WTC11 (cell line): ENCODE measurements at regions not wholly inside any gene's neighbourhood (a gene's known extent, or its start where the extent isn't known, plus 50 kb on each side); places are given as distances from the start of the nearest gene placed in this dataset.

Experiments used
- ATAC-seq: fragments of 200-7000 bp; cut with Tn5 transposase; 2 replicates; pipeline ENCODE4 v1.10.0; 2021; ENCODE audit warnings: mild to moderate bottlenecking, moderate library complexity
- CTCF ChIA-PET: fragments of 300-600 bp; sonication (Branson Sonifier 250); formaldehyde crosslinking; loops from one replicate; lab custom pipeline; 2021; ENCODE audit warnings: antibody characterized with exemption; lab: Charles Lee
- POLR2A ChIA-PET: fragments of 350-600 bp; sonication (Branson Sonifier 250); formaldehyde crosslinking; loops from one replicate; lab custom pipeline; 2021; ENCODE audit warnings: antibody characterized with exemption; lab: Charles Lee
- DNase-seq: peaks from one replicate; pipeline ENCODE4 v3.0.0; 2021; ENCODE audit warnings: low spot score
- H3K27ac Mint-ChIP-seq: 2 replicates; pipeline ENCODE4 v1.8.0; 2021; ENCODE audit warnings: mixed read lengths
- H3K27me3 Mint-ChIP-seq: 2 replicates; pipeline ENCODE4 v1.8.0; 2021; ENCODE audit warnings: low read depth, mild to moderate bottlenecking, moderate library complexity, mixed read lengths
- H3K36me3 Mint-ChIP-seq: 2 replicates; pipeline ENCODE4 v1.8.0; 2021; ENCODE audit warnings: mixed read lengths
- H3K4me1 Mint-ChIP-seq: 2 replicates; pipeline ENCODE4 v1.8.0; 2022; ENCODE audit warnings: mixed read lengths
- H3K4me3 Mint-ChIP-seq: 2 replicates; pipeline ENCODE4 v1.8.0; 2021; ENCODE audit warnings: mild to moderate bottlenecking, moderate library complexity, mixed read lengths
- H3K9me3 Mint-ChIP-seq: 2 replicates; pipeline ENCODE4 v1.8.0; 2021; ENCODE audit warnings: mixed read lengths
- ELF4 ChIP-seq: sonication (generic); formaldehyde crosslinking; IDR thresholded peaks from 2 replicates; pipeline ENCODE4 v1.8.1; 2022; ENCODE audit warnings: low read depth, mild to moderate bottlenecking, moderate library complexity, missing genetic modification reagents
- EMX1 ChIP-seq: fragments of 250-450 bp; sonication (Bioruptor Pico); IDR thresholded peaks from 2 replicates; pipeline ENCODE4 v1.8.0; 2021; ENCODE audit warnings: mild to moderate bottlenecking
- FOXJ3 ChIP-seq: sonication (generic); formaldehyde crosslinking; IDR thresholded peaks from 2 replicates; pipeline ENCODE4 v1.9.0; 2021; ENCODE audit warnings: missing genetic modification reagents, mild to moderate bottlenecking, borderline replicate concordance
- FOXK1 ChIP-seq: sonication (generic); formaldehyde crosslinking; IDR thresholded peaks from 2 replicates; pipeline ENCODE4 v1.8.0; 2022; ENCODE audit warnings: mild to moderate bottlenecking, moderate library complexity, missing genetic modification reagents
- GRHL2 ChIP-seq: fragments of 250-450 bp; sonication (Bioruptor Pico); IDR thresholded peaks from 2 replicates; pipeline ENCODE4 v1.8.0; 2022; ENCODE audit warnings: mild to moderate bottlenecking, moderate library complexity; ENCODE audit not compliant: insufficient replicate concordance, severe bottlenecking
- IRF1 ChIP-seq: sonication (generic); formaldehyde crosslinking; IDR thresholded peaks from 2 replicates; pipeline ENCODE4 v1.8.0; 2023; ENCODE audit warnings: missing genetic modification reagents
- NFYB ChIP-seq: sonication (generic); formaldehyde crosslinking; conservative IDR thresholded peaks from 2 replicates; pipeline ENCODE4 v1.8.0; 2022; ENCODE audit warnings: low read depth, missing genetic modification reagents
- NR2C2 ChIP-seq: sonication (generic); formaldehyde crosslinking; IDR thresholded peaks from 2 replicates; pipeline ENCODE4 v1.8.0; 2022; ENCODE audit warnings: mild to moderate bottlenecking, missing genetic modification reagents
- PRRX2 ChIP-seq: fragments of 250-450 bp; sonication (Bioruptor Pico); IDR thresholded peaks from 2 replicates; pipeline ENCODE4 v1.8.0; 2021; ENCODE audit warnings: mild to moderate bottlenecking
- RORB ChIP-seq: fragments of 250-450 bp; sonication (Bioruptor Pico); IDR thresholded peaks from 2 replicates; pipeline ENCODE4 v1.9.0; 2021; ENCODE audit warnings: mild to moderate bottlenecking
- SOX15 ChIP-seq: fragments of 250-450 bp; sonication (Bioruptor Pico); IDR thresholded peaks from 2 replicates; pipeline ENCODE4 v1.9.0; 2021; ENCODE audit warnings: mild to moderate bottlenecking
- SP1 ChIP-seq: sonication (generic); formaldehyde crosslinking; conservative IDR thresholded peaks from 2 replicates; pipeline ENCODE4 v1.8.1; 2022; ENCODE audit warnings: missing genetic modification reagents
- USF2 ChIP-seq: sonication (generic); formaldehyde crosslinking; IDR thresholded peaks from 2 replicates; pipeline ENCODE4 v1.8.1; 2023; ENCODE audit warnings: mild to moderate bottlenecking, missing genetic modification reagents, moderate library complexity
- ZNF416 ChIP-seq: fragments of 250-450 bp; sonication (Bioruptor Pico); IDR thresholded peaks from 2 replicates; pipeline ENCODE4 v1.9.0; 2021; ENCODE audit warnings: mild to moderate bottlenecking, inconsistent platforms
- ZNF423 ChIP-seq: fragments of 250-450 bp; sonication (Bioruptor Pico); IDR thresholded peaks from 2 replicates; pipeline ENCODE4 v2.1.2; 2022; ENCODE audit warnings: mild to moderate bottlenecking, moderate library complexity
- ZNF671 ChIP-seq: fragments of 250-450 bp; sonication (Bioruptor Pico); IDR thresholded peaks from 2 replicates; pipeline ENCODE4 v1.8.0; 2021; ENCODE audit warnings: mild to moderate bottlenecking
- ZSCAN18 ChIP-seq: fragments of 250-450 bp; sonication (Bioruptor Pico); IDR thresholded peaks from 2 replicates; pipeline ENCODE4 v2.1.2; 2022; ENCODE audit warnings: mild to moderate bottlenecking, moderate library complexity
- TF ChIP-seq, protein P1 (sequence below): fragments of 250-450 bp; sonication (Bioruptor Pico); conservative IDR thresholded peaks from 2 replicates; pipeline ENCODE4 v1.9.0; 2021; ENCODE audit warnings: mild to moderate bottlenecking
- TF ChIP-seq, protein P2 (sequence below): sonication (generic); formaldehyde crosslinking; IDR thresholded peaks from 2 replicates; pipeline ENCODE4 v1.8.0; 2023; ENCODE audit warnings: missing genetic modification reagents, mild to moderate bottlenecking, borderline replicate concordance
- TF ChIP-seq, protein P3 (sequence below): sonication (generic); formaldehyde crosslinking; IDR thresholded peaks from 2 replicates; pipeline ENCODE4 v1.8.1; 2022; ENCODE audit warnings: low read depth, missing genetic modification reagents, borderline replicate concordance
- TF ChIP-seq, protein P4 (sequence below): sonication (generic); formaldehyde crosslinking; IDR thresholded peaks from 2 replicates; pipeline ENCODE4 v1.8.1; 2023; ENCODE audit warnings: mild to moderate bottlenecking, missing genetic modification reagents, moderate library complexity
- TF ChIP-seq, protein P5 (sequence below): sonication (generic); formaldehyde crosslinking; IDR thresholded peaks from 2 replicates; pipeline ENCODE4 v1.8.1; 2022; ENCODE audit warnings: low read depth, mild to moderate bottlenecking, moderate library complexity, missing genetic modification reagents, borderline replicate concordance
- TF ChIP-seq, protein P6 (sequence below): sonication (generic); formaldehyde crosslinking; IDR thresholded peaks from 2 replicates; pipeline ENCODE4 v1.8.0; 2022; ENCODE audit warnings: mild to moderate bottlenecking, missing genetic modification reagents

GRCh38 chr13:78341032-78341431, 262.3 kb downstream of the POU4F1 start (continued):
- TF ChIP-seq FOXJ3 = no peak
- no peak for TF ChIP-seq EMX1 (CRISPR knock-in tag)
- TF ChIP-seq ZSCAN18 (CRISPR knock-in tag) = no peak
- no peak for TF ChIP-seq NR2C2
- TF ChIP-seq, protein P1, sequence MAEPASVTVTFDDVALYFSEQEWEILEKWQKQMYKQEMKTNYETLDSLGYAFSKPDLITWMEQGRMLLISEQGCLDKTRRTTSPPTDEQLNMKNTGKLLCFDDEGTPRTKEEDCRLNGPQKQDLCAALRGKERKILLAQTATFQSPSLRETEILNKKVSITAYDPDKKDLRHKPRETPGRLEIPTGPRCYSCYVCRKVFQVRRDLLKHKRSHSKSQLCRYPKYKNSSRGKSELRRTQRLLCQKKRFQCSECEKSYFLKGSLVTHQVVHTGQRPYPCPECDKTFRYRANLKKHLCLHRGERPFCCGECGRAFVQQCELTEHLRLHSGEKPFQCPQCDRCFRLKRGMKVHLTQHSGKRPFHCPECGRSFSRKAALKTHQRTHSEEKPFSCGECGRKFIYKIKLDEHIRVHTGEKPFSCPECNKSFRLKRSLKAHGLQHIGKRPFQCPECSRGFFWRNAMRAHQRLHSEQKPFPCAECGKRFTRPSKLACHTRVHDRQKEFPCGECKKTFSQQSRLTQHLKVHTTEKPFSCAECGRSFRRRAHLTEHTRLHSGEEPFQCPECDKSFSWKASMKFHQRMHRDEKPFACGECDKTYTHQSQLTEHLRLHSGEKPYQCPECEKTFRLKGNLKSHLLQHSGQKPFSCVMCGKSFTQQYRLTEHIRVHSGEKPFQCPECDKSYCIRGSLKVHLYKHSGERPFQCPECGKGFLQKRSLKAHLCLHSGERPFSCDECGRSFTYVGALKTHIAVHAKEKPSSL (CRISPR knock-in tag) = no peak
- TF ChIP-seq ELF4 (CRISPR knock-in tag) = no peak

GRCh38 chr13:78339927-78340326, 263.4 kb downstream of the POU4F1 start:
- no peak for ATAC-seq
- CTCF ChIA-PET = no interaction called here
- no peaks in the 10 kb centered on the region for H3K27me3 Mint-ChIP-seq

DNA sequence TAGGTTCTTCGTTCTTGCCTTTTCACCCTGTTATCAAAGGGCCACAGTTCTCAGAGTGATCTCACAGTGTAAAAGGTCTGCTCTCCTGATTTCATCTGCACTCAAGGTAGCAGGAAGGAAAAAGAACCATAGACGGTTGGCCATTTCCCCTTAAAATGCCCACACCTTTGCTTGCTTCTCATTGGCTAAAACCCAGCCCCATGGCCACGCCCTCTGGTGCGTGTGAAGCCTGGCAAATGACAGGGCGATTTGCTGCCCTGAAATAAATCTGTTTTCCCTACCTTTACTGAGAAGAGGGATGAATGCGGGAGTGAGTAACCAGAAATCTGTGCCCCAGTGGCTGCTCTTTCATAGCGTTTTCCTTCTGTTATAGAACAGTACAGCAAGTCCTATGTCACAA, 269.3 kb downstream of the POU4F1 start:
- Mint-ChIP-seq H3K4me3 (no peak overlapping the region), H3K27ac (no peak overlapping the region), H3K9me3 (no peaks in the 10 kb centered on the region), H3K27me3 (no peaks in the 10 kb centered on the region), H3K4me1 (peaks cover 5% of the 10 kb centered on the region), H3K36me3 (no peaks in the 10 kb centered on the region)
- DNase-seq (no peak), ATAC-seq (peak; percentile 86)
- ChIA-PET CTCF (no interaction called here), POLR2A (interaction anchor here (0.6 kb wide), 1 partner anchor 9 kb away, joined by 3 read pairs; no protein-coding TSS in a partner anchor)
- TF ChIP-seq EMX1 (CRISPR knock-in tag) (no peak), IRF1 (CRISPR knock-in tag) (no peak), SP1 (CRISPR knock-in tag) (no peak), FOXK1 (CRISPR knock-in tag) (no peak), RORB (CRISPR knock-in tag) (no peak), ZNF671 (CRISPR knock-in tag) (no peak)
- TF ChIP-seq, protein P2, sequence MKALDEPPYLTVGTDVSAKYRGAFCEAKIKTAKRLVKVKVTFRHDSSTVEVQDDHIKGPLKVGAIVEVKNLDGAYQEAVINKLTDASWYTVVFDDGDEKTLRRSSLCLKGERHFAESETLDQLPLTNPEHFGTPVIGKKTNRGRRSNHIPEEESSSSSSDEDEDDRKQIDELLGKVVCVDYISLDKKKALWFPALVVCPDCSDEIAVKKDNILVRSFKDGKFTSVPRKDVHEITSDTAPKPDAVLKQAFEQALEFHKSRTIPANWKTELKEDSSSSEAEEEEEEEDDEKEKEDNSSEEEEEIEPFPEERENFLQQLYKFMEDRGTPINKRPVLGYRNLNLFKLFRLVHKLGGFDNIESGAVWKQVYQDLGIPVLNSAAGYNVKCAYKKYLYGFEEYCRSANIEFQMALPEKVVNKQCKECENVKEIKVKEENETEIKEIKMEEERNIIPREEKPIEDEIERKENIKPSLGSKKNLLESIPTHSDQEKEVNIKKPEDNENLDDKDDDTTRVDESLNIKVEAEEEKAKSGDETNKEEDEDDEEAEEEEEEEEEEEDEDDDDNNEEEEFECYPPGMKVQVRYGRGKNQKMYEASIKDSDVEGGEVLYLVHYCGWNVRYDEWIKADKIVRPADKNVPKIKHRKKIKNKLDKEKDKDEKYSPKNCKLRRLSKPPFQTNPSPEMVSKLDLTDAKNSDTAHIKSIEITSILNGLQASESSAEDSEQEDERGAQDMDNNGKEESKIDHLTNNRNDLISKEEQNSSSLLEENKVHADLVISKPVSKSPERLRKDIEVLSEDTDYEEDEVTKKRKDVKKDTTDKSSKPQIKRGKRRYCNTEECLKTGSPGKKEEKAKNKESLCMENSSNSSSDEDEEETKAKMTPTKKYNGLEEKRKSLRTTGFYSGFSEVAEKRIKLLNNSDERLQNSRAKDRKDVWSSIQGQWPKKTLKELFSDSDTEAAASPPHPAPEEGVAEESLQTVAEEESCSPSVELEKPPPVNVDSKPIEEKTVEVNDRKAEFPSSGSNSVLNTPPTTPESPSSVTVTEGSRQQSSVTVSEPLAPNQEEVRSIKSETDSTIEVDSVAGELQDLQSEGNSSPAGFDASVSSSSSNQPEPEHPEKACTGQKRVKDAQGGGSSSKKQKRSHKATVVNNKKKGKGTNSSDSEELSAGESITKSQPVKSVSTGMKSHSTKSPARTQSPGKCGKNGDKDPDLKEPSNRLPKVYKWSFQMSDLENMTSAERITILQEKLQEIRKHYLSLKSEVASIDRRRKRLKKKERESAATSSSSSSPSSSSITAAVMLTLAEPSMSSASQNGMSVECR = no peak
- TF ChIP-seq, protein P3, sequence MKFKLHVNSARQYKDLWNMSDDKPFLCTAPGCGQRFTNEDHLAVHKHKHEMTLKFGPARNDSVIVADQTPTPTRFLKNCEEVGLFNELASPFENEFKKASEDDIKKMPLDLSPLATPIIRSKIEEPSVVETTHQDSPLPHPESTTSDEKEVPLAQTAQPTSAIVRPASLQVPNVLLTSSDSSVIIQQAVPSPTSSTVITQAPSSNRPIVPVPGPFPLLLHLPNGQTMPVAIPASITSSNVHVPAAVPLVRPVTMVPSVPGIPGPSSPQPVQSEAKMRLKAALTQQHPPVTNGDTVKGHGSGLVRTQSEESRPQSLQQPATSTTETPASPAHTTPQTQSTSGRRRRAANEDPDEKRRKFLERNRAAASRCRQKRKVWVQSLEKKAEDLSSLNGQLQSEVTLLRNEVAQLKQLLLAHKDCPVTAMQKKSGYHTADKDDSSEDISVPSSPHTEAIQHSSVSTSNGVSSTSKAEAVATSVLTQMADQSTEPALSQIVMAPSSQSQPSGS (CRISPR knock-in tag) = no peak

More at GRCh38 chr13:78339927-78340326, 263.4 kb downstream of the POU4F1 start:
- no peaks in the 10 kb centered on the region for H3K4me1 Mint-ChIP-seq
- no peak for DNase-seq
- no peaks in the 10 kb centered on the region for H3K9me3 Mint-ChIP-seq
- TF ChIP-seq ZNF416 (CRISPR knock-in tag) (no peak), USF2 (no peak), NFYB (CRISPR knock-in tag) (no peak), SOX15 (no peak), ZNF423 (CRISPR knock-in tag) (no peak), GRHL2 (CRISPR knock-in tag) (no peak), PRRX2 (CRISPR knock-in tag) (no peak)
- TF ChIP-seq, protein P4, sequence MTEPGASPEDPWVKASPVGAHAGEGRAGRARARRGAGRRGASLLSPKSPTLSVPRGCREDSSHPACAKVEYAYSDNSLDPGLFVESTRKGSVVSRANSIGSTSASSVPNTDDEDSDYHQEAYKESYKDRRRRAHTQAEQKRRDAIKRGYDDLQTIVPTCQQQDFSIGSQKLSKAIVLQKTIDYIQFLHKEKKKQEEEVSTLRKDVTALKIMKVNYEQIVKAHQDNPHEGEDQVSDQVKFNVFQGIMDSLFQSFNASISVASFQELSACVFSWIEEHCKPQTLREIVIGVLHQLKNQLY = no peak
- TF ChIP-seq, protein P5, sequence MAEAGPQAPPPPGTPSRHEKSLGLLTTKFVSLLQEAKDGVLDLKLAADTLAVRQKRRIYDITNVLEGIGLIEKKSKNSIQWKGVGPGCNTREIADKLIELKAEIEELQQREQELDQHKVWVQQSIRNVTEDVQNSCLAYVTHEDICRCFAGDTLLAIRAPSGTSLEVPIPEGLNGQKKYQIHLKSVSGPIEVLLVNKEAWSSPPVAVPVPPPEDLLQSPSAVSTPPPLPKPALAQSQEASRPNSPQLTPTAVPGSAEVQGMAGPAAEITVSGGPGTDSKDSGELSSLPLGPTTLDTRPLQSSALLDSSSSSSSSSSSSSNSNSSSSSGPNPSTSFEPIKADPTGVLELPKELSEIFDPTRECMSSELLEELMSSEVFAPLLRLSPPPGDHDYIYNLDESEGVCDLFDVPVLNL (CRISPR knock-in tag) = no peak
- TF ChIP-seq, protein P6, sequence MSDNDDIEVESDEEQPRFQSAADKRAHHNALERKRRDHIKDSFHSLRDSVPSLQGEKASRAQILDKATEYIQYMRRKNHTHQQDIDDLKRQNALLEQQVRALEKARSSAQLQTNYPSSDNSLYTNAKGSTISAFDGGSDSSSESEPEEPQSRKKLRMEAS (CRISPR knock-in tag) = no peak
- POLR2A ChIA-PET = no interaction called here
- H3K27ac Mint-ChIP-seq = no peak overlapping the region
- no peak overlapping the region for H3K4me3 Mint-ChIP-seq
- H3K36me3 Mint-ChIP-seq = no peaks in the 10 kb centered on the region
